SK-N-MC (cell line): ENCODE measurements at regions not wholly inside any gene's neighbourhood (a gene's known extent, or its start where the extent isn't known, plus 50 kb on each side); places are given as distances from the start of the nearest gene placed in this dataset.

ENCODE experiments used
- EZH2 ChIP-seq: fragments of 200-600 bp; sonication (generic); IDR thresholded peaks from one replicate; pipeline ENCODE4 v1.6.1; 2017; ENCODE audit warnings: antibody characterized with exemption
- FOXP2 ChIP-seq: optimal IDR thresholded peaks from 2 replicates; pipeline ENCODE3; 2011; ENCODE audit warnings: mild to moderate bottlenecking, moderate library complexity; ENCODE audit not compliant: insufficient read depth; ENCODE audit errors: extremely low read length, control extremely low read depth
- POLR2AphosphoS5 ChIP-seq: IDR thresholded peaks from 2 replicates; pipeline ENCODE4 v1.6.1; 2012; ENCODE audit warnings: mild to moderate bottlenecking, low read depth, low read length, borderline replicate concordance

- TF ChIP-seq EZH2 (no peak), POLR2AphosphoS5 (no peak), FOXP2 (no peak)
Observed at GRCh38 chr14:31968956-31969698, 108.0 kb upstream of the ARHGAP5 start.
